CD4-positive, alpha-beta T cell treated with Interleukin-17A for 1 hour (primary cell): ENCODE measurements at regions not wholly inside any gene's neighbourhood (a gene's known extent, or its start where the extent isn't known, plus 50 kb on each side); places are given as distances from the start of the nearest gene placed in this dataset.

Source experiments
- DNase-seq: peaks from one replicate; pipeline ENCODE4 v3.0.0-alpha.2; 2020

GRCh38 chr1:229981736-229982135 is 85.3 kb upstream of the GALNT2 start:
- DNase-seq = no peak

DNA sequence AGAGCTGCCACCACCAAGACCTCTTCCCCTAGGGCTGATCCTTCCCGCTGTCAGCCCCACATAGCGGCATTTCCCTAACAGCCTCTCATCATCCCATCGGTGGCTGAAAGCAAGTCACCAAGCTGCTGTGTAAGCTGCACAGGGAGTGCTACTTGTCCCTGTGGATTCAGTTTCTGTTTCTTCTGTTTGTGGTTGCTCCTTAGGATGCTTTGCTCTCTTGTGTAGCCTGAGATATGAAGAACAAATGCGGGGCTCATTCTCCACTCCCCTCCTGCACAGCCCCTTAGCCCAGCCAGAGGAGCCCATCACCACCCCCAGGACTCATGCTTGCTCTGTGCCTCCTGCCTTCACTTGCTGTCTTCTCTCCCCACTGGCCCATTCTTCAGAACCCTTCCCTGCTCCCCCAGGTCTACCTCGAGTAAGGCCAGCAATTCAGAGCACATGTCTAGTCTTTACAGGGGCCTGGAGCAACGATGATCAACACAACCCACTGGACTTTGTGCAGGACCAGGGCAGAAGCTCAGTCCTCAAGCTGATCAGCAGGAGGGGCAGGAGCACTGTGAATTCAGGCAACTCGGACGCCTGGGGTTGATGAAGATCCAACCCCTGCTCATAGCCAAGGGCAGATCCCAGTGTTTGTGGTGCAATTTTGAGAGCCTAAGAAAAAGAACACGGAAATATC is 82.6 kb upstream of the GALNT2 start:
- no peak for DNase-seq

DNA sequence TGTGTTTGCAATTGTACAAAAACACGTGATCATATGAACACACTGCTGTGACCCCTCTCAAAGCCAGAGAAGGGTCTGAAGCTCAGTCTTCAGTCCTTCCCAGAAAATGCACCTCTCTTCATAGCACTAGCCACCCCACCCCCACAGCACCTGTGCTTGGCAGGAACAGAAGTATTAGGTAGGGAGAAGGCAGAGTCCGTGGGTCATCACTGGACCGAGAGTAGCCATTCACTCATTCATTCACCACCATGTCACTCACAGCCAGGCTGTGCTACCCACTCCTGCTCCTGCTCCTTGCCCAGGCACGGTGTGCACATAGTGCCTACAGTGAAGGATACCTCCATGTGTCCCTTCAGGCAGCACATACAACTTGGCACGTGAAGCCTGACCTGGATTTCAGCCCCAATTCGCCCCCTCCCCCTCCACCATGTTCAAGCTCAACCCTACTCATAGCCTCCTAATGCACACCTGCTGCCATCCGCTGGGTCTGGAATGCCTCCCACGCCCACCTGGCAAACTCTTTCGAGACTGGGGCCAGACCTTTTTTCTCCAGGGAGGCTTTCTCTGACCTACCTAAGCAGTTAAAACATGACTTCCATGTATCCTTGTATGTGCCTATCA is 81.9 kb upstream of the GALNT2 start:
- DNase-seq = no peak

- DNase-seq = no peak
These were observed 81.4 kb upstream of the GALNT2 start for GRCh38 chr1:229985613-229986010.

DNA sequence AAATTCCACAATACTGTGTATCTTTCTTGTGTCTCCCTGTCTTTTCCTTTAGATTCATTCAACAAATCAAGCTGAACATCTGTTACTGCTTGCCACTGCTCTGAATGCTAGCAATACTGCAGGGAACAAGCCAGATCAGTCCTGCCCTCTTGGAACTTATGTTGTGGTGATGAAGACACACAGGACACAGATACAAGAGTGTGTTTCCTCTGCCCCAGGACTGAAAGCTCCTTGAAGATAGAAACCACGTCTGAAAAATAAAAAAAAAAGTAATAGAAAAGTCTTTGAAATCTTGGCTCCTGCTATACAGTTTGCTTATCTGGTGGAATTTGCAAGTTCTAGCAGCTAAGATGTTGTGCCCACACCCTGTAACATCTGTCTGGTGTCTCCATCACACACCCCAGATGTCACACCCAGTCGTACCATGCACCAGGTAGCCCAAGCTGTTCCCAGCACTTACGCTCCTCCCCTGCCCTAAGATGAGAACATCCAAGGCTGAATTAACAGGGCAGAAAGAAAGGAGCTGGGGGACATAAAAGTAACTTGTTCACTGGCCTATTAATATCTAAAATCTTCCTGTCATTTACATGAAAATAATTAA is 80.2 kb upstream of the GALNT2 start:
- no peak for DNase-seq

GRCh38 chr1:229987953-229988352 is 79.1 kb upstream of the GALNT2 start:
- no peak for DNase-seq

DNA sequence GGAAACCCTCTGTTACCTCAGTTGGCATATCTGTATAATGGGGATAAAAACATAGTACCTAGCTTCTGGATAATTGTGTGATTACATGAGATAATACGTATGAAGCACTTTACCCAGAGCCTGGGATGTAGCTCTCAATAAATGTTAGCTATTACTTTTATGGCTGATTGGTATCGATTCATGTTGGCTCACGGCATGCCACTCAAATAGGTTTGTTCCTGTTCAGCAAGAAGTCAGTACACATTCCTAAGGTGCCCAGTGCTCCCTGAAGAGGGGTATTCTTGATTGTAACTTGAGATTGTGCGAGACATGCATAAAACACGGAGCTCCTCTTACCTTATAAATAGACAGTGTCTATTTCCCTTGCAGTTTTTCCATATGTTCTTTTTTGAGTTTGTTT is 78.5 kb upstream of the GALNT2 start:
- DNase-seq = no peak

DNA sequence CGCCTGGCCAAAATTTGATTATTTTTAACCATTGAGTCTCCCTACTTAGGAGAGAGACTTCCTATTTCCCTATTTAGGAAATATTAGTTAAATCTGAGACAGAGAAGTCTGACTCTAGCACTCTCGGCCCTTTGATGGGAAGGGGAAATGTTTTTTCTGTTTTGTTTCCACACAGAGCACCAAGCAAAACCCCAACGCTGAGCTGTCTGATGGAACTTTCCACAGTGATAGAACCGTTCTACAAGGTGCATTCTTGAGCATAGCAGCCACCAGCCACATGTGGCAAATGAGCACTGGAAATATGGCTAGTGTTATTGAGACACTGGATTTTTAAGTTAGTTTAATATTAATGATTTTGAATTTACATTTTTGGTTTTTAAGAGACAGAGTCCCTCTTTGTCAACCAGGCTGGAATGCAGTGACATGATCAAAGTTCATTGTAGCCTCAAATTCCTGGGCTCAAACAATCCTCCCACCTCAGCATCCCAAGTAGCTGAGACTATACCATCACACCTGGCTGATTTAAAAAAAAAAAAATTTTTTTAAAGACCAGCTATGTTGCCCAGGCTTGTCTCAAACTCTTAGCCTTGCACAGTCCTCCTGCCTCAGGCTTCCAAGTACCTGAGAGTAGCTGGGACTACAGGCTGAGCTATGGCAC is 77.3 kb upstream of the GALNT2 start:
- DNase-seq = no peak

DNA sequence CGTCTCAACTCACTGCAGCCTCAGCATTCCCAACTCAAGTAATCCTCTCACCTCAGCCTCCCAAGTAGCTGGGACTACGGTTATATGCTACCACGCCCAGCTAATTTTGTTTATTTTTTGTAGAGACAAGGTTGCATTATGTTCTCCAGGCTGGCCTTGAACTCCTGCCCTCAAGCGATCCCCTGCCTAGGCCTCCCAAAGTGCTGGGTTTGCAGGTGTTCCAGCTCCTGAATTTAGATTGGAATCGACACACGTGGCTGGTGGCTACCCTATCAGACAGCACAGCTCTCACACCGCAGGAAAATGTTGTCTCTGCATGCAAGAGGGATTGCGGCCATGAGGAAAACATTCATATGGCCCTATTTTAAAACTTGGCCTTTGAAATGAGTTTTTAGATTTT is 76.7 kb upstream of the GALNT2 start:
- no peak for DNase-seq

GRCh38 chr1:229991104-229991513 is 75.9 kb upstream of the GALNT2 start:
- DNase-seq = no peak

- no peak for DNase-seq
These were observed 75.2 kb upstream of the GALNT2 start for GRCh38 chr1:229991724-229992333.

- no peak for DNase-seq
These were observed 74.0 kb upstream of the GALNT2 start for GRCh38 chr1:229993060-229993459.

DNA sequence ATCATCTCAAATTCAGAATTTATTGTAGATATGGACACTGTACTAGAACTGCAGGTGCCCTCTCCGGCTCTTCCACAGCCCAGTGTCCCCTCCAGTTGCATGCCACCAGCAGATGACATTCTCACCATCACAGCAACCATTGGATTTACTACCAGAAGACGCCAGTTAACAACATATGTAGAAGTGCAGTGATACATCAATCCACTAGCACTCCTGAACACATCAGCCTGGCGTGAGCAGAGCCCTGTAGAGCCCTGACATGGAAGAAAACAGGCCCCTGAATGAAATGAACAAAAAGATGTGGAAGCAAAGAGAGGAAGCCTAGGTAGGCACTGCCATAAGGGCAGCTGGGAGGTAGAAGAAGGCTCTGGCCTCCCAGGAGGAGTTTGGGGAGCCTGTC is 73.1 kb upstream of the GALNT2 start:
- DNase-seq = no peak

GRCh38 chr1:229999004-229999670 is 67.9 kb upstream of the GALNT2 start:
- no peak for DNase-seq

GRCh38 chr1:230000493-230001184 is 66.4 kb upstream of the GALNT2 start:
- no peak for DNase-seq

DNA sequence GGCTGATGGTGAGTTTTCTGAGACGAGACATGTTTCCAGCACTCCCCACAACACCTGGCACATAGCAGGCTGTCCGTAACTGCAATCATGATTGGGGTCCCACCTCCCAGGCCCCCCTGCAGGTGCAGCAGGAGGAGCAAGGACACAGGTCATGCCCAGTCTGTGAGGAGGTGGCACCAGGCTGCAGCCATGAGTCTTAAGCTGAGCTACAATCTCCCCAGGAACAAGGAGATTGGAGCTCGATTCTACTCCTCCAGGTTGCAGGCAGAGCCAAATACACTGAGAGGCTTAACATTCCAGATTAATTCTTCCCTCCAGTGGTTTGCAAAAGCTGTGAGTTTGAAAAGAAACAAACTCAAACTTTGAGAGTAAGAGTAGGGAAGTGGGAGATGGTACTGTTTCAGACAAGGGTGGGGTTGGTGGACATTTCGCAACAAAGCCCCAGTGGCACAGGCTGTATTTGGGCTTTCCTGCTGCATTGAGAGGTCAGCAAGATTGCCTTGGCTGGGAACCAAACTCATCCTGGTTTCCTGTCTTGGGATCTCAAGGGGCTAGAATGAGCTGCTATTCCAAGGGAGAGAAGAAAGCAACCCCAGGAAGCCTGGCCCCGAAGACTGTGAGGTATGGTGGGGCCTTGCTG is 64.8 kb upstream of the GALNT2 start:
- DNase-seq = no peak

- no peak for DNase-seq
These were observed 63.6 kb upstream of the GALNT2 start for GRCh38 chr1:230003409-230003808.

GRCh38 chr1:230005040-230005439 is 62.0 kb upstream of the GALNT2 start:
- DNase-seq = no peak

GRCh38 chr1:230008721-230009120 is 58.3 kb upstream of the GALNT2 start:
- no peak for DNase-seq

DNA sequence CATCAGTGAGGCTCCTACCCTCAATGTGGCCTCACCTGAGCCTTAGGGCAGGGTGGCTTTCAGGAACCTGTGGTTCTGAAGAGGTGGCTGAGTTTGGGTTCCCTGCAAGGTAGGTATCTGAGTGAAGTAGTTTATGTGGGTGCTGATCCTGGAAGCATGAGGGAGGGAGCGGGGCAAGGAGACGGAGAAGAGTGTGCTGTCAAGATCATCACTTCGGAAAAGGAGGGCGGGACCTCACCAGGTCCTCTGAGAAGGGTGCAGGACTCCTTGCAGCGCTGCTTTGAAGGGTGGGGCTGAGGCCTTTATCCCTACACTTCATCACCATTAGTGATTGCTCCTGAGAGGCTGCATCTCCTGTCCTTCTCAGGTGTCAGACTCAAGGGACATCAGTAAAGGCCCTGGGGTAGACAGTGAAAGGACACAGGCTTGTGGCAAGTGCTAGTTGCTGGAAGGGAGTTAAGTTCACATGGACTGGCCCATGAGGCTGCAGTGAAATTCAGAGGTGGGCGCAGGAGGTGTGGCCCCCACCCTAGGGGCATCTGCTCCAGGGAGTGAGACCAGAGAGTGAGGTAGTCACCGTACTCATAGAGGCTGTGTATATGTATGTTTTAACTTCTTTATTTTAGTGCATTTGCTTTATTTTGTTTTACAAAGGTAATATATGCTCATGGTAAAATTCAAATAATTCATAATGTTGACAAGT is 57.3 kb upstream of the GALNT2 start:
- no peak for DNase-seq
